Mesenteric fat pad (tissue), 1 donor: ENCODE measurements at regions not wholly inside any gene's neighbourhood (a gene's known extent, or its start where the extent isn't known, plus 50 kb on each side); places are given as distances from the start of the nearest gene placed in this dataset.

ENCODE experiments used
- DNase-seq: peaks from one replicate; pipeline ENCODE4 v3.0.0-alpha.2; 2020; ENCODE audit warnings: low spot score
- donor health status: DM: yes; HTN: yes; CAD: no.

DNA sequence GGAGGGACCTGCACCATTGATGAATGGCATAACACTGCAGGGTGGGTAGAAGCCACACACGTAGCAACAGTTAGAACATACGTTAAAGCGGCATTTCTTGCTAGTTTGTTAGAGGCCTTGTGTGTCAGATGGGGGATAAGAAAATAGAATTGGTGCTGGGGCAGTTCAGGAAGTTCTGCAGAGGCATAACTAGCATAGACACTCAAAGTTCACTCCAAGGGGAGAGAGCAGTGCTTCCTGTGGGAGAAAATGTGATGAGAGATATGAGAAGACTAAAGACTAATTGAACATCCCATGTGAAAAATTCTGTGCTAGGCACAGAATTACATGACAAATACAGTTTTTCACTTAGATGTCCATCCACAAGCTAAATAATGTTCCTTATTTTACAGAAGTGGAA, 327.1 kb downstream of the ZNF621 start:
- DNase-seq = no peak

- no peak for DNase-seq
Observed at GRCh38 chr3:40852712-40853111, 328.0 kb downstream of the ZNF621 start.

DNA sequence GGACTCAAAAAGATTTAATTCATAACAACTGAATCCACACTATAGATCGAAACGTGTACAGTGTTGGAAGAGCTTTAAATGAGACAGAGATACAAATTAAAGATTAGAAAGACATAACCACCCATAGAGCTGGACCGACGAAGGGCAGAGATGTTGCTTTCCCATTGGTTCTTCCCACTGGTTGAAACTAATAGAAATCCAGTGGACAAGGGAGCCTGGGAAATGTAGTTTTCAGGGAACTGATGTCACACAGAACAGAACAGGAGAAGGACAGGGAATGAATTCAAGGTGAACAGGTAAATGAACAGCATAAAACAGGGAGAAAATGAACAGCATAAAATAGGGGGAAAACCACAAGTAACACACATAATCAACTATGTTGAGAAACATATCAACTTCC, 328.7 kb downstream of the ZNF621 start:
- no peak for DNase-seq

- DNase-seq = no peak
Observed at GRCh38 chr3:40855871-40856270, 331.1 kb downstream of the ZNF621 start.

GRCh38 chr3:40858364-40859115, 333.8 kb downstream of the ZNF621 start:
- DNase-seq = no peak

DNA sequence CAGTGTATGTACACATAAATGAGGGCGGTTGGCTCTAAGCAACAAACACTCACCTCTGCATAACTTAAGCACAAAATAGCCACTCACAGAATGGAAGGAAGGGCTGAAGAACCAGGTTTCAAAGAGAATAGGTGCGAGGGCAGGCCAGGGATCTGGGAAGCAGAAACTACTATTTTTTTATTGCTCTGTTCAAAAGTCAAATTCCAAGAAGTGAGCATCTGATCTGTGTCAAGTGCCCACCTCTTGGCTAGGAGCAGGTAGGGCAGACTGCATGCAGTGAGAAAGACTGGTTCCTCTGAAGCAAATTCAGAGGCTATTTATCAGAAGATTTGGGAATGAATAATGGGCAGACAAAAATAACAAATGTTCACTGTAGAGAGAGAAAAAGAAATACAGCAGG, 336.4 kb upstream of the CTNNB1 start:
- DNase-seq = no peak

DNA sequence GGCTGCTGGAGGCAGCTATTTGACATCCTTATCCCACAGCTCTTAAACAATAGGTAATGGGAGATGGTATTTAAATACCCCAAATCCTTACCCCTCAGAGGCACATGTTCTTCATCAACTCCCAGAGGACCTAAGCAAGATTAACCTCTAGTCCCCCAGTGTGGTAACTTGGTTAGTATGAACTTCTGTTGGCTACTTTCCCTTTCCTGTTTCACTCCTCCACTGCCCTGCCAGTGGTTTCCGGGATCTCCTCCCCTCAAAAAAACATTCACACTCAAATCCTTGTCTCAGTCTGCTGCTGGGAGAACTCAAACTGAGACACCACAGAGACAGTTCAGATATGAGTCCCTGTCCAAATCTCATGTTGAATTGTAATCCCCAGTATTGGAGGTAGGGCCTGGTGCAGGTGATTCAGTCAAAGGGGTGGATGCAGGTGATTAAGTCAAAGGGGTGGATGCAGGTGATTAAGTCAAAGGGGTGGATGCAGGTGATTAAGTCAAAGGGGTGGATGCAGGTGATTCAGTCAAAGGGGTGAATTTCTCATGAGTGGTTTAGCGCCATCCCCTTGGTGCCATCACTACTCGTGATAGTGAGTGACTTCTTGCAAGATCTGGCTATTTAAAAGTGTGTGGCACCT, 335.0 kb upstream of the CTNNB1 start:
- DNase-seq = no peak

- no peak for DNase-seq
Observed at GRCh38 chr3:40864915-40865314, 334.4 kb upstream of the CTNNB1 start.

DNA sequence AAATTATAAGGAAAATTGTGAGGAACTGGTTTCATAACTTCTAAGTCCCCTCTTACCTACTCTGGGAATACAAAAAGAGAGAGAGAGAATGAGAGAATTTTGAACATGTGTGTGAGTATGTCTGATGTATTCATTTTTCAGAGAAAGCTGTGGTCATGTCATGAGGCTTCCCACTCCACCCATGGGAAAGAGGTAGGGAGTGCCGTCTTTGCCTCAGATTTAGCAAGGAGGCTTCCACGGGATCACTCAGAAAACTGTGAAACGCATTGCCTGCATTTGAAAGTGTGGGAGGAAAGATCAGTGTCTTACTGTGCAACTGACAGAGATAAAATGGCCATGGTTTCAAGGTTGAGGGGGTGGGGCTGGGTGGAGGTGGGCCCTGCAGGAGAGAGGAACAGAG, 331.5 kb upstream of the CTNNB1 start:
- no peak for DNase-seq

DNA sequence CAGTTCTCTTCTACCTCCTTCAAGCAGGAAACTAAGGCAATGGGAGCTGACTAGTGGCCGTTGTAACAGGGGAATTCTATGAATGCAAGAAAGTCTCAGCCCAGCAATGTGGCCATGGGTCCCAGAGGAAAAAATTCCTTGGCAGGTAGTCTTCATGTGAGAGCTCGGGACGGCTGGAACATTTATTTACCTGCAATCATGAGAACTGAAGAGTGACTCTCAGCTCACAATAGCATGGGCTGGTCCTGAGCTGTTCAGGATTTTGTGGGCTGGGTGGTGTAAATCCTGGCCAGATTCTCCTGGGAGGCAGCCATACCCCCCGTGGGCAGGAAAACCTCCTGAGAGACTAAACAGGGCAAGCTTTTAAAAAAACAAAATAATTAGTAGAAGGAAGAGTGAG, 330.3 kb upstream of the CTNNB1 start:
- DNase-seq = no peak

DNA sequence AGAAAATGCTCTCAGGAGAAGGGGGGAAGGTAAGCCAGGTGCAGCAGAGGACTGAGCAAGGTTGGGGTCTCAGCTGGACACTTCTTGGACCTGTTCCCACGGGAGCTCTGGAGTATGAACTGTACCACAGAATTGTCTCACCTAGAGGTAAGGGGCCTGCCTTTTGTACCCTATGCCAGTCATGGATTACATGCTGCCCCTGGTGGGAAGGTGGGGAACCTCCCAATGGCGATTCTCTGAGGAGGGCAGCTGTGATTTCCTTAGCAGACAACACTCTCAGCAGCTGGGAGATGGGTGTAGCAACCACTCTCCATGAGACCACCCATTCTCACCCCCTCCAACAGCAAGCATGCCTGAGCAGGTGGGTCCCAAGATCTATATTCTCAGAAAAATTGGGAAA, 329.4 kb upstream of the CTNNB1 start:
- no peak for DNase-seq

GRCh38 chr3:40871394-40871793, 327.9 kb upstream of the CTNNB1 start:
- DNase-seq = no peak

- no peak for DNase-seq
Observed at GRCh38 chr3:40872258-40872920, 326.9 kb upstream of the CTNNB1 start.

- no peak for DNase-seq
Observed at GRCh38 chr3:40873476-40873875, 325.8 kb upstream of the CTNNB1 start.

GRCh38 chr3:40873934-40874699, 325.2 kb upstream of the CTNNB1 start:
- no peak for DNase-seq

DNA sequence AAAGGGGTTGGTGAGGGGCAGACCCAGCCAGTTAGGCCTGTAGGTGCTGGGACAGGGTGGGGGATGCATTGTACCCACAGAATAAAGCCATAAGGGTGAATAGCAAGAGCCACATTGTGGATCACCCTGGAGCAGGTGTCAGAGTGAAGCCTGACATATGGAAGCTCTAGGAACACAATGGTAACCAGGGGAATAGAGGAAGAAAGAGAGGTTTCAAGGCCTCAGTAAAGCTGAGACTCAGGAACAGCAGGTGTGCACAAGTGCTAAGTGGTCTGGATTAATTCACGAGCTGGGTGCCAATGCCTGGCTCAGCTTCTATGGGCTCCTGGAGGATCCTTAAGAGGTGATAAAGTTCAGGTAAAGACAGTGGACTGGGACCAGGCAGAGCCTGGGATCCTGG, 323.7 kb upstream of the CTNNB1 start:
- no peak for DNase-seq

DNA sequence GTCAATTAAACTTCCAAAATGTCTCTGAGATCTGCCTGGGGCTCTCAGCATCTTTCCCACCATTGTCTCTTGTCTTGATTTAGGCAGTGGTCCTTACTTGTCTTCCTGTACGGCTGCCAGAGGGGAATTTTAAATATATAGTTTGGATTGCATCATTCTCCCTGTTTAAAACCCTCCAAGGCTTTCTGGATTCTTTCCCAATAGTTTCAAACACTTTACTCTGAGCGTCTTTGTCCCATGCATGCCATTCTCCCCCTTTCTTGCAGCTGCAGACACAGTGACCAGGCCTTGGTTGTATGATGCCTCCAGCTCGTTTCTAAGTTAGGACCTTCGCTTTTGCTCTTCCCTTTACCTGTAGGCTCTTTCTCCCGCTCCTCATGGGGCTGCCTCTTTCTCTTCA, 323.3 kb upstream of the CTNNB1 start:
- no peak for DNase-seq

DNA sequence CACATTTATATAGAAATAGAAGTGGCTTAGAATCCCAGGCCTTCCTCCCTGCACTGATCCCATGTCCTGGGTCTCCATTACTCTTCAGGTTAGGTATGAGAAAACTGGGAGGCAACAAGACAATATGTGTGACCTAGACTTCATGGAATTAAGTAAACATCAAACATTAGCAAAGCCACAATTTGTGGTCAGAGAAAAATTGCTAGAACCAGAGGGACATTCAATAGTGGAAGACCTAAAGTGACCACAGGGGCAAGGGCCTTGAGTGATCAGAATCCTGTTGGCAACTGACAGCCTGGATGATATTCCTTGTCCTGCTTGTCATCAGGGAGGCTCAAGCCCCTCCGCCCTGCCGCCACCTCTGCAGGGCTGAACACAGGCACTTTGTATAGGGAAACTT, 322.8 kb upstream of the CTNNB1 start:
- DNase-seq = no peak

GRCh38 chr3:40877631-40878463, 321.5 kb upstream of the CTNNB1 start:
- DNase-seq = no peak

- DNase-seq = no peak
Observed at GRCh38 chr3:40878464-40878905, 320.8 kb upstream of the CTNNB1 start.

DNA sequence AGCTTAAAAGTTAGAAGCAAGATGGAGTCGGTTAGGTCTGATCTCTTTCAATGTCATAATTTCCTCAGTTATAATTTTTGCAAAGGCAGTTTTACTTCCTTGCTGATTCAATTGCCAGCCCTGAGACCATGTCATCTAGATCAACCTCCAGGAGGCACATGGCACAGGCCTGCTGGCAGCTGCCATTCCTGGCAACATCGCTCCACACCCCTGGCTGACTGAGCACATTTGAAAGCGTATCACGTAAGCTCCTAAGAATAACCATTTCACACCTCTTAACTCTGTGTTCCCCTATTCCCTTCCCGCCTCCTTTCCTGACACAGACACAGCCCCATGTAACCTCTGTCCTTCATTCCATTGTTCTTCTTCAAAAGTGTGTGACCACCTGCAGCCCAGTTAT, 313.9 kb upstream of the CTNNB1 start:
- no peak for DNase-seq
